NCI-H2227 (cell line): ENCODE measurements at regions not wholly inside any gene's neighbourhood (a gene's known extent, or its start where the extent isn't known, plus 50 kb on each side); places are given as distances from the start of the nearest gene placed in this dataset.

Experiments used
- DNase-seq: peaks from one replicate; lab custom pipeline; 2025; ENCODE audit not compliant: unreplicated experiment; lab: John Stamatoyannopoulos, UW

DNA sequence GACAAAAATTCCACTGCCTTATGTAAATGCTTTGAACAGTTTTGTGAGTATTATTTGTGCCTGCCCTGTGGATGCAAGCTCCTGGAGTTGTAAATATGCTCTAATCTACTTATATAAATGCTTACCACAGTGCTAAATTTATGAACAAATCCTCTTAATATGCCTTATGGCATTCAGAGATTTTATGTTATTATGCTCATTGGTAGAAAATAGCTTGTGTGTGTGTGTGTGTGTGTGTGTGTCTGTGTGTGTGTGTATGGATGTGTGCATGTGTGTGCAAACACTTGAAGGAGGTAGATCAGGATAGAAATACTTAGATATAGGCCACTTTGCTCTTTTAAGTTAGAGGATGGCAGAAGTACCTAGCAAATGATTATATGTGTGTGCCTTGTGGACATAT is 253.9 kb downstream of the TAF11L14 start:
- DNase-seq, result no peak

DNA sequence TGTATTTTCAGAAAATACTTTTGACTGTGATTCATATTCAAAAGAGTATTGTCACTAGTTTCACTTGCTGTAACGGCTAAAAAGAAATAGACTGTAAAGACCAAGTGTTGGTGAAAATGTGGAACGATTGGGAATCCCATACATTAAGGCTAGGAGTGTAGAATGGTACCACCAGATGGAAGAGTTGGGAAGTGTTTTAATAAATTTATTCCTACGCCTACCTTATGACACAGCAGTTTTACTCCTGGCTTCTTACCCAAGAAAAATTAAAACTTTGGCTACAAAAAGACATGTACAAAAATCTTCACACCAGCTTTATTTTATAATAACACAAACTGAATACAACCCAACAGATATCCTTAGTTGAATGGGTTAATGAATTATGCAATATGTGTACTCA is 256.2 kb downstream of the TAF11L14 start:
- DNase-seq, result no peak

DNA sequence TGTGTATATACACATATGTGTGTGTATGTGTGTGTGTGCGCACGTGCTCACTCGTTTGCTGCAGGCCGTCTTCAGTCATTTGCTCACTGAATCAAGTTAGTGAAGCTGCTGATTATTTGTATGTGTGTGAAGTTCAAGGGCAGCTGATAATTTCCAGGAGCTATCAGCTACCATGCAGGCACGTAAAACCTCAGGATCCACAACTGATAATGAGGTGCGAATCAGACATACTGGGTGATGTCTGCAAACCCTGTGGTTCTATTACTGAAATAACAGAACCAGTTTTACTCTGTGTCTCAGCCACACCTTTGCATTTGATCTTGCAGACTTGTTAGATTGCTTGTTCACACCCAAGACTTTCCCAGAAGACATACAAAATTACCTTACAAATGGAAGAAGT is 257.6 kb downstream of the TAF11L14 start:
- DNase-seq, result no peak

DNA sequence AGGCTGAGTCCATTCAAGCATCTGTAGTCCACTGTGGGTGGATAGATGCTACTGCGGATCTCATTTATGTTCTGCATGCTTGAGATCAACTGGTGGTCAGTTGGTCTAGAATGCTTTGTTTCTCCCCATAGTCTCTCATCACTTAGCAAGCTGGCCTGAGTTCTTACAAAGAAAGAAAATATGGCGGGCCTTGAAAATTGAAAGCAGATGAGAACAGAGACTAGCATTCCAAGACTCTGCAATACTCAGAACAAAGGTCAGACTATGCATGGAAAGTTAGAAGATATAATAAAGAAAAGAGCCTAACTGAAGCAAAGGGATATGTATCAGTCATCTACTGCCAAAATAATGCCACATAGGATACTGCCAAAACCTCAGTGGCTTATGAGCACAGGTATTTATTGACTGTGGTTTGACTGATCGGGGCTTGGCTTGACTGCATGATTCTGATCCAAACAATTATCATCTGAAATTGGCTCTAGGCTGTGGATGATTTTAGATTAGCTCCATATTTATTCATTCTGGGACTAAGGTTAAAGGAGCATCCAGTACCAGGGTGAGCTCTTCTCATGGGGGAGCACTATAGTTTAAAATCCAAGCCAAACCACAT is 258.9 kb downstream of the TAF11L14 start:
- DNase-seq, result no peak

DNA sequence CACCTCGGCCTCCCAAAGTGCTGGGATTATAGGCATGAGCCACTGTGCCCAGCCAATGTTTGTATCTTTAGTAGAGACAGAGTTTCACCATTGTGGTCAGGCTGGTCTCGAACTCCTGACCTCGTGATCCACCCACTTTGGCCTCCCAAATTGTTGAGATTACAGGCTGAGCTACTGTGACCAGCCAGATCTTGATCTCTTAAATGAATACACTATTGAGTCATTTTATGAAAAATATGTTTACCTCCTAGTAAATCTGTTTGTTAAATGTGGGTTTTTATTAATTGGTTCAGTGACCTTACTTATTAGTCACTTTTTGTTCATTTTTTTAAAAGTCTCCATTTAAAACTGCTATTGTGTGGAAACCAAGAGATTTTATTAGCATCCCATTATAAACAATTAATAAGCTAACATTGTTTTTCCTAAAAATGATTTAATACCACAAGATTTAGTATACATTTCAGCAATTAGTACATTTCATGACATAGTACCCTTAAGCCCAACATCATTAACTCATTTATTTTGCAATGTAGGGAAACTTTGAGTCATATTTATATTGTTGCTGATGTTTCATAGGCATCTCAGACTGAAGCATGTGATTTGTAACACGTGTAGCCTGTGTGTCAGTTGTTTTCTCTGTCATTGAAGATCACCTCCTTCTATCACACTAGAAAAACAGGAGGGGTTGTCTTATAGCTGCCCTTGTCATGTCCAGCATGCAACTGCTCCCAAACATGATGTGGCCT is 261.2 kb downstream of the TAF11L14 start:
- no peak for DNase-seq

DNA sequence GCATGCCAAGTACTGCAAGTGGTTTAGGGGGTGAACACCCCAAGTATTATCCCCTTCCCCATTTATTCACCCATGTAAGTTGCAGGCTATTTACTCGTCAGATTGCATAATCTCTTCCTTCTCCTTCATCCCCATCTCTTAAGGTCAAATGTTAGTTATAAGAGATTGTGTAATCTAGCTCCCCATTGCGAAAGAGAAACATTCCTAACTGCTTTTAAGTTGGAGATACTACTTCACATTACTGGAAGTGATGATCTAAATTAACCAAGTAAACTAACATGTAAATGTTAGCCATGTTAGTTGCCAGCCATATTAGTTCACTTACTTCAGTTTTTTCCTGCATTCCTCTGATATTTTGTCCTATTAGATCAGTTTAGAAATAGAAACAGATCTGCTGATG is 262.3 kb downstream of the TAF11L14 start:
- no peak for DNase-seq

DNA sequence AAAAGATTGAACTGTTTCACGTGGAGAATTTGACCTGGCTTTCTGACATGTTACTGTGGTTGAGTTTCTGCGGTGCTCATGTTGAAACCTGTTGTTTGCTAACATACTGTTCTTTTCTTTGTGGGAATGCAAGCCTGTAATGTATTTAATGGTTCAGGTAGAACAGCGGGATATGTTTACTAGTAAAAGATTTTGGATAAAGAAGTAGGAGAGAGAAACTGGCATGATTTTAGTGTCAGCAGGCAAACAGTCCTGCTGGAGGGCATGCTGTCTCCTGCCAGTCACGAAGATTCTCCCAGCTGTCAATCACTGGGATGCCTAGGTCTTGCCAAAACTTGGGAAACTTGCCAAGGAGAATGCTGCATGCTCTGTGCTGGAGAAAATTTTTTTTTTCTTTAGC is 263.5 kb downstream of the TAF11L14 start:
- DNase-seq, result no peak

DNA sequence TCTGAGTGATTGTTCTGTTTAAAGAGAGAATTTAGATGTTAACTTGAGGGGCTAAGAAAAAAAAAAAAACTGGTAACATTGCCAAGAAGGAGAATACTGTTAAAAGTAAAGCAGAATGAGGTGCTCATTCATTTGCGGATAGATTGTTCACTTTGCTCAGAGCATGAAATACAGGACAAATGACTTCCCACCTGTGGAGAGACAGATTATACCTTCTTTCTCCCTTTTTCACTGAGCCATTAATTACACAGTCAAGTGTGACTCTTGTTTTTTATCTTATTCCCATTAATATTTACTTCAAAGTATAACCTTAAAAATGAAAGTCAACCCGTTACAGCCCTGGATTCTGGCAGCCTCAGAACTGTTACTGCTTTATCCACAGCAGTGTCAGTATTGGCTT is 264.5 kb downstream of the TAF11L14 start:
- no peak for DNase-seq

DNA sequence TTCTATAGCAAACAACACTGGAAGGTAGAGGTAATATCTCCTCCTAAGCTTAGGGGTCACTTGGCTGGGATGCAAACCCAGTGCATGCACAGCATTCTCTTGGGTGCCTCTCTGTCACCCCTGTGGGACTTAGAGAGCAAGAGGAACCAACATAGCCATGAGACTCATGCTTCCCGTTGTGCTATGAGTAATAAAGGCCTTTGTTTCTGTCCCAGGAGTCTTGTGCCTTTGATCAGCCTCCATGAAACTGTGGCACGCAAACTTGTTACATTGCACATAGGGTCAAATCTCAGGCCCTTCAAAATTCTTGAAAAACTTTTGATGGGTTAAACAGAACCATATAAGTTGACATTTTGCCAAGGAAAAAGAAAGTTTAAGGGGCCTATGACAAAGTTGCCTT is 272.8 kb downstream of the TAF11L14 start:
- no peak for DNase-seq

DNA sequence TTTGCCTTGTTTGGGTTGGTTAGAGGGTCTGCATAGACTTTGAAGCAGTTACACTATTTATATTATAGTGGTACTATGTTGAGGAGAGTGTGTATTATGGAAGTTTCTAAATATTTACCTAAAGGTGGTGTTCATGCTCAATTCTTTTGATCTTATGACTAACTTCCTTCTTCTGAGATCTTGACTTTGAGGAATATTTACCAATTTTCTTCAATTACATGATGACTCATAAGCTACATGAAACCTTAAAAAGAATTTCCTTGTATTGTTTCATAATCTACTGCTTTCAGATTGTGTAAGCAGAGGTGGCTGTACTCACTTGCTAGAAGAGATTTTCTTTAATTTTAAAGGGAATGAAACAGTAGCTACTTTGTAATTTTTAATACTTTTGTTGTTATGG is 276.1 kb downstream of the TAF11L14 start:
- no peak for DNase-seq

DNA sequence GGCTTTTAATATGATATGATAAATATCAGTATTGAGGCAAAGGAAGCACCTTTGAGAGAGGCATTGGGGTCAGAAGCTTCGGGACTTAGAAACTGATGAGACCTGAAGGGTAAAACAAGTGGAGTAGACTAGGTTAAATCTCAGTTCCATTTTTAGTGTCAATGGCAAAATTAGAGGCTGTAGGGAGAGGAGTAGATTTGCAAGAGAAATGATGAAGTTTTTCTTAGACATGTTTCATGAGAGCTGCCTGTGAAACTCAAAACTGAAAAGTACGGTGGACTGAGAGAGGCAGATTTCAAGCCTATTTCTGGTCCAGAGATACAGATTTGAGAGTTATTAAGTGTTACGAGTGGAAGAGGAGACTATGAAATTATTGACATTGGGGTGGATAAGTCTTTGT is 278.5 kb downstream of the TAF11L14 start:
- no peak for DNase-seq

DNA sequence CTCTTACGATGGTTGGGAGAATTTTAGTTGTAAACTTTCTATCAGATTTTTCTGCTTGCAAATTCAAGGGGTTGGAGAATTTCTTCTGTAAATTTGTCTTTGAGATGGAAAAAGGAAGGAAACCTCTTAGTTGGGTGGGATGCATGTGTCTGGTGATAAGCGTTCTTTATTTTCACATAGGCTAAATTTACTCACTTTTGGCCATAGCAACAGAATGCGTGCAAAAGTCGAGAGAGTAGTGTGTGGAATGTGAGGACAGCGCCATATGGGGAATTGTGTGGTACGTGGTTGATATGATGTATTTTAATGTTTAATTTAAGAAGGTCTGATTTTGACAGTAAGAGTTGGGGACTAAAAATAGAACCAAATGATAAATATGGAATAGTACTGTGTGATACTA is 282.2 kb downstream of the TAF11L14 start:
- DNase-seq, result no peak

DNA sequence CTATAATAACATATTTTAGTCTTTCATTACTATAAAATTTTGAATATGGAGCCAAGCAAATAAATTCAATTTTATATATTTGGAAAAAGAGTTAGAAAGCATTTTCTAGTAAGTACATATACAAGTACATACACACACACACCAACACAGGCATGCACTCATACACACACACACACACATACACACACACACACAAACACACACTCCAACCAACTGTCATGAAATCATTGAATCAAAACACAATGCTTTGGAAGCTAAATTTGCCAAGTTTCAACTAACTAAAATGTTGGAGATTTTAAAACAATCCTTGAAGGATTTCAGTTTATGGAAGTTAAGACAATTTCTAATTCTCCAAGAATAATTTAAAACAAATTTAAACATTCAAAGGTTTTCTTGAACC is 283.2 kb downstream of the TAF11L14 start:
- DNase-seq, result no peak

DNA sequence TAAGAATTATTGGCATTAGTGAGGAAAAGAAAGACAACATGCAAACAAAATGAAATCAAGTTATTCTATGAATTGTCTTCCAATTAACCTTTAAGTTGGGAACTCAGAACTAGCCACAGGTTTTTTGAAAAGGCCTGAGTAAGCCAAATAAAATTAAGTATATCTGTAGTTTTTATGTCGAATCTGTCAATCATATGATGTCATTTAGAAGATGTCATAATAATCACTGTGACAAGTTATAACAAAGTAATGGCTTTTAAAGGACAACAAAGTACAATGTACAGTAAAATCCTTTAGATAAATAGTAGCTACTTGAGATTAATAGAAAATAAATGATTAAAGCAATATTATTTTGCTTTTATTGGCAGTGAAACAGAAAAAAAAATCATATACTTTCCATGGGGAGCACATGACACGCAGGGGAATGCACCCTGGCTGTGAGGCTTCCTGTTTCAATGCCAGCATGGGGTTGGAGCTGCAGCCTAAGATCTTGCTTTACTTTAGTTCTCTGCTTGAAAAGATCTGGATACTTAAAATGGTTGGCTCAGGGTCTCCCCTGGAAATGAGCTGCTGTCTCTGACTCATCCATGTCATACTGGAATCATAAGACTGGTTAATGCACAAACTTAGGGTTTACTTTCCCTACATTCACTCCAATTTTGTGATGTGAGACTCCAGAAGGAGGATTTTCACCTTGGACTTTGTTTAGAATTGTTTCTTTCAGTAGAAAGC is 284.3 kb downstream of the TAF11L14 start:
- DNase-seq, result no peak

DNA sequence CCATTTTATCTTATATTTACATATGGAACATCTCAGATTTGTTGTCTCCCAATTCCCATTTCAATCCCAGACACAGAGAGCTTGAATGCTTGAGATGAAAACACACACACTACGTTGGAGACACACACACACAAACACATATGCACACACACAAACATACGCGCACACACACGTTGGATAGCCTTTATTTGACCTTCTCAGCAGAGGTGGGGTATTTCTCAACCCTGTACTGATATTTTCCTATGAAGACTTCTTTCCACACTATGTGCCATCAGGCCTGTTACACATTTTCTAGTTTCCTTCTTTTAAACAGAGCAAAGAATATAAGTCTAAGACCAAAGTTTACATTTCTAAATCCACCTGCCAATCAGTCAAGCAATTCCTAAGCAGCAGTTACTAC is 291.0 kb downstream of the TAF11L14 start:
- no peak for DNase-seq

DNA sequence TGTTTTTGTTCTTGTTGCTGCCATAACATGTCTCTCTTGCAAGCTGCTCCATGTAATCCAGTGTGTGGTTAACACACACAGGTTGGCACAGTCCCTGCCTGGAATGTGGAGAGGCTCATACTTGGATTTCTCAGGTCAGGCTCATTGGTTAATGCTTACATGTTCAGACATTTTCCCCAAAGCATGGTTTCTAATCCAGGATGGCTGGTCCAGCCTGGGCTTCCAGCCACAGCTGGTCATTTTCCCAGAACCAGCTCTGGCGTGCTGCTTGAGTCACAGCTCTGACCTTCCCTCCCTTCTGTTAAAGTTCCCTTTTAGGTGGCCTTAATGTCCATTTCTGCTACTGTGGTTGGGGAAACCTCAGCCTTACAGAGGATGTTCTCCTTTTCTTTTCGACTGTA is 294.3 kb downstream of the TAF11L14 start:
- no peak for DNase-seq

DNA sequence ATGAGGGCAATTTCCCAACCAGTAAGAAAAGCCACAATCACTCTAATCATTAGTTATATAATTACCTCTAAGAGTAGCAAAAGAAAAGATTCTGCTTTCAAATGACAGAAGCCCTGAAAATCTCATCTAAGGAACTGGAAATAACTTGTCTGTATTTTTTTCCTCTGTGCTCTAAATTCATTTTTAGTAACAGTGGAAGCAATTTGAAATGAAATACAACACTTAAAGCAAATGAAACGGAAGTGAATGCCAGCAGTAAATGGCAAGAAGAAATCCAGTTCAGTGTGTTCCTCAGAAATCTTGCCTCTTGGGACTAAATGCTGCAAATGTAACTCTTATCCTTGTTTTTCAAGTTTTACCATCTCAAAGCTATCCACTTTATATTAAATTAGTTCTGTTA is 294.9 kb downstream of the TAF11L14 start:
- no peak for DNase-seq

DNA sequence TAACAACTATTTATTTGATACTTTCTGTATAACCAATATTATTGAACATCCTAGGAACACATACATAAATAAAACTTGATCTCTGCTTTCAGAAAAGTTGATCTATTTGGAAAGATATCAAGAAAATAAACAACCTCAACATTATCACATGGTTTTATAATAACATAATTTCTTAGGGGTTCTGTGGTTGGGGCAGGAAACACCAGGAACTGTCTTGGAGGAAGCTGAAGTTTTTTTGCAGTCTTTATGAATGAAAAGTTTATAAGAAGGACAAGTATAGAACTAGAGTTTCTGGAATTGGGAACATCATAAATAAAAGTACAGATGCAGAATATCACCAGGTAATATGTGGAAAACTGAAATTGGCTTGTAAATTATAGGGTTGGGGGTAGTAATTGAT is 296.1 kb downstream of the TAF11L14 start:
- DNase-seq, result no peak

DNA sequence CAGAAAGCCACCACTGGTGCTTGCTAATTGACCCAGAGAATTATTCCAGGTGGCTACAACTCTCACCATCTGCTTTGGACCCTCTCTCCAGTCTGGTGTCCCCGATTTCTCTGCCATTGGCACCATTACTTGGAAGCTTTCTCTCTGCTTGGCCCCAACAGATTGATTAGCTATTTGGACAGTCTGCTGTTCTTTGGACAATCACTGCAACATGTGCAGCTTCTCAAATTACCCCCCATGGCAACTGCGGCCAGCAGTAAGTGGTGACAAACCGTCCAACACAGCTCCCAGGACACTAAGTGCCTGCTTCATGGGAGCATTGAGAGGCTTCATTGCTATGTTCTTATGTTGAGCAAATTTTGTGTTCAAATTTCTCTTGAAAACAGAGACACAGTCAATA is 309.8 kb downstream of the TAF11L14 start:
- no peak for DNase-seq

DNA sequence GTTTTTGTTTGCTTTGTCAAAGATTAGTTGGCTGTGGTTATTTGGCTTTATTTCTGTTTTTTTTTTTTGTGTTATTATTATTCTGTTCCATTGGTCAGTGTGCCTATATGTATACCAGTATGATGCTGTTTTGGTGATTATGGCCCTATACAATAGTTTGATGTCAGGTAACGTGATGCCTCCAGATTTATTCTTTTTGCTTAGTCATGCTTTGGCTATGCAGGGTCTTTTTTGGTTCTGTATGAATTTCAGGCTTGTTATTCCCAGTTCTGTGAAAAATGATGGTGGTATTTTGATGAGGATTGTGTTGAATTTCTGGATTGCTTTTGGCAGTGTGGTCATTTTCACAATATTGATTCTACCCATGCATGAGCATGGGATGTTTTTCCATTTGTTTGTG is 312.8 kb downstream of the TAF11L14 start:
- DNase-seq, result no peak

DNA sequence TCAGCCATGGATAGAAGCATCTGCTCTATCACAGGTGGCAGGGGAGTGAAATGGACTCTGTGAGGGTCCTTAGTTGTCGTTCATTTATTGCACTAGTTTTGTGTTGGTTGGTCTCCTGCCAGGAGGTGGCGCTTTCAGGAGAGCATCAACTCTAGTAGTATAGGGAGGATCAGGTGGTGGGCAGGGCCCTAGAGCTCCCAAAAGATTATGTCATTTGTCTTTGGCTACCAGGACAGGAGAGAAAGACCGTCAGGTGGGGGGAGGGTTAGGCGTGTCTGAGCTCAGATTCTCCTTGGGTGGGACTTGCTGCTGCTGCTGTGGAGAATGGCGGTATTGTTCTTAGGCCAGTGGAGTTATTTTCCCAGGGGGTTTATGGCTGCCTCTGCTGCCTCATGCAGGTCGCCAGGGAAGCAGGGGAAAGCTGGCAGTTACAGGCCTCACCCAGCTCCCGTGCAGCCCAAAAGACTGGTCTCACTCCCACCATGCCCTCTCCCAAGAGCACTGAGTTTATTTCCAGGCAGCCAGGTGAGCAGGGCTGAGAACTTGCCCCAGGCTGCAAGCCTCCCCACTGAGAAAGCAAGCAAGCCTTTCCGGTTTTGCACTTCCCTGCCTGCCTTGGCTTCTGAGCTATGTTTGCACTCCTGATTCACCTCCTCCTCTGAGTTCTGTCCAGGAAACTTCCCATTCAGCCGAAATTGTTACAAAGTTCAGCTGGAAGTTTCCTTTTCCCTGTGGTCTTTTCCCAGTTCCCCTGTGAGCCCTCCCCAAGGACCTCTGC is 317.3 kb downstream of the TAF11L14 start:
- no peak for DNase-seq

DNA sequence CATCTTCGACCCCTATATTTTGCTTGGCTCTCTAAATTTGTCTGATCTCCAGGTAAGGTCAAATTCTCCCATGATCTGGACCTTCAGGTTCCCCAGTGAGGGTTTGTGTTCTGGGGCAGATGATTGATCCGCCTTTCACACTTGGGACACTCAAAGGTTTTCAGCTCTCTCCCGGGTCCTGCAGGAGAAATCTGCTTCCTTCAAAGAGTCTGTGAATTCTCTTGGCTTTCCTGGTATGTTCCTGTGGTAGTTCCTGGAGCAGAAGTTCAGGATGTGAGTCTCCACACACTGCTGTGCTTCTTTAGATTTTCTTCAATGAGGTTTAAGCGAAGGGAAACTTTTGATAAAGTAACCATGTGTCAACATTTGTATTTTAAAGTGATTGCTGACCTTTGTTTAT is 318.0 kb downstream of the TAF11L14 start:
- no peak for DNase-seq
